MCF 10A (cell line): ENCODE measurements at regions not wholly inside any gene's neighbourhood (a gene's known extent, or its start where the extent isn't known, plus 50 kb on each side); places are given as distances from the start of the nearest gene placed in this dataset.

Experiments used
- BruUV-seq: library from RNA; stranded (reverse); fragments of 400-500 nt; replicated peaks from 2 replicates; lab custom pipeline; 2021; lab: Mats Ljungman, UMichigan
- CTCF ChIA-PET: fragments of 300-600 bp; sonication (Branson Sonifier 250); formaldehyde crosslinking; extraction: SDS; loops from one replicate; lab custom pipeline; 2021; ENCODE audit warnings: antibody characterized with exemption, inconsistent platforms; lab: Yijun Ruan, JAX
- POLR2A ChIA-PET: fragments of 300-600, 350-650 bp; sonication (Branson Sonifier 250); formaldehyde crosslinking; extraction: SDS; loops from one replicate; lab custom pipeline; 2020; ENCODE audit warnings: antibody characterized with exemption, inconsistent platforms; lab: Yijun Ruan, JAX
- DNase-seq: peaks from one replicate; pipeline ENCODE4 v3.0.0-alpha.2; 2018; ENCODE audit not compliant: unreplicated experiment
- H3K27ac Mint-ChIP-seq: one replicate; pipeline ENCODE4 v1.8.0; 2022; ENCODE audit warnings: mild to moderate bottlenecking, low read depth, mixed read lengths; ENCODE audit not compliant: unreplicated experiment
- H3K27me3 Mint-ChIP-seq: one replicate; pipeline ENCODE4 v1.8.0; 2022; ENCODE audit warnings: mixed read lengths; ENCODE audit not compliant: insufficient read depth, unreplicated experiment
- H3K36me3 Mint-ChIP-seq: one replicate; pipeline ENCODE4 v1.8.0; 2022; ENCODE audit warnings: mild to moderate bottlenecking, moderate library complexity, mixed read lengths; ENCODE audit not compliant: insufficient read depth, unreplicated experiment
- H3K4me1 Mint-ChIP-seq: one replicate; pipeline ENCODE4 v1.8.0; 2022; ENCODE audit warnings: mixed read lengths; ENCODE audit not compliant: insufficient read depth, unreplicated experiment
- H3K4me3 Mint-ChIP-seq: one replicate; pipeline ENCODE4 v1.8.0; 2022; ENCODE audit warnings: mild to moderate bottlenecking, moderate library complexity, mixed read lengths; ENCODE audit not compliant: unreplicated experiment
- H3K9me3 Mint-ChIP-seq: one replicate; pipeline ENCODE4 v1.8.0; 2022; ENCODE audit warnings: mixed read lengths; ENCODE audit not compliant: unreplicated experiment
- CTCF ChIP-seq: fragments of 200-600 bp; IDR thresholded peaks from one replicate; pipeline ENCODE4 v1.8.0; 2022; ENCODE audit warnings: antibody characterized with exemption, mild to moderate bottlenecking; ENCODE audit not compliant: unreplicated experiment
- intact Hi-C: fragments of 100-400 bp; cut with micrococcal nuclease; formaldehyde crosslinking; loops from 2 replicates; pipeline ENCODE4 v1.14.1; 2022

- no TSS peak for BruUV-seq
- Mint-ChIP-seq H3K9me3 (no peaks in the 10 kb centered on the region), H3K36me3 (no peaks in the 10 kb centered on the region), H3K4me1 (no peaks in the 10 kb centered on the region), H3K27me3 (no peaks in the 10 kb centered on the region), H3K4me3 (no peak overlapping the region), H3K27ac (no peak overlapping the region)
- no peak for TF ChIP-seq CTCF
- CTCF ChIA-PET = interaction anchor here (0.5 to 1.5 kb wide), 3 partner anchors 14 to 807 kb away, joined by 3 to 4 read pairs (median 3); no protein-coding TSS in a partner anchor
- no peak for DNase-seq
- POLR2A ChIA-PET = no interaction called here
- intact Hi-C loops = no loop called here
Measured at GRCh38 chr3:118011910-118012309, 1022.7 kb downstream of the IGSF11 start.

GRCh38 chr3:118029049-118029448, 1005.6 kb downstream of the IGSF11 start:
- no peaks in the 10 kb centered on the region for H3K36me3 Mint-ChIP-seq
- BruUV-seq = no TSS peak
- no peak overlapping the region for H3K4me3 Mint-ChIP-seq
- intact Hi-C loops = no loop called here
- H3K27ac Mint-ChIP-seq = no peak overlapping the region
- peaks cover 20% of the 10 kb centered on the region for H3K9me3 Mint-ChIP-seq
- no peaks in the 10 kb centered on the region for H3K4me1 Mint-ChIP-seq
- ChIA-PET POLR2A (no interaction called here), CTCF (no interaction called here)
- no peak for DNase-seq
- no peak for TF ChIP-seq CTCF
- no peaks in the 10 kb centered on the region for H3K27me3 Mint-ChIP-seq

- intact Hi-C loops = no loop called here
- Mint-ChIP-seq H3K9me3 (peaks cover 6% of the 10 kb centered on the region), H3K27me3 (no peaks in the 10 kb centered on the region), H3K4me1 (peaks cover 5% of the 10 kb centered on the region), H3K27ac (no peak overlapping the region), H3K4me3 (no peak overlapping the region), H3K36me3 (no peaks in the 10 kb centered on the region)
- POLR2A ChIA-PET = no interaction called here
- no peak for TF ChIP-seq CTCF
- CTCF ChIA-PET = interaction anchor here (1.6 kb wide), 1 partner anchor 39 kb away, joined by 3 read pairs; no protein-coding TSS in a partner anchor
- DNase-seq = no peak
- no TSS peak for BruUV-seq
Measured at GRCh38 chr3:118036215-118036614, 998.4 kb downstream of the IGSF11 start.

GRCh38 chr3:118055381-118055780, 979.3 kb downstream of the IGSF11 start:
- BruUV-seq = no TSS peak
- POLR2A ChIA-PET = no interaction called here
- CTCF ChIA-PET = no interaction called here
- Mint-ChIP-seq H3K4me3 (no peak overlapping the region), H3K9me3 (no peaks in the 10 kb centered on the region), H3K27ac (no peak overlapping the region), H3K4me1 (peaks cover 4% of the 10 kb centered on the region), H3K36me3 (no peaks in the 10 kb centered on the region), H3K27me3 (no peaks in the 10 kb centered on the region)
- no peak for DNase-seq
- intact Hi-C loops = no loop called here
- TF ChIP-seq CTCF = no peak
